D721Med (cell line): ENCODE measurements at regions not wholly inside any gene's neighbourhood (a gene's known extent, or its start where the extent isn't known, plus 50 kb on each side); places are given as distances from the start of the nearest gene placed in this dataset.

Source experiments
- DNase-seq: peaks from one replicate; pipeline ENCODE4 v3.0.0; 2011; ENCODE audit warnings: low spot score; ENCODE audit not compliant: insufficient read length
- FAIRE-seq: peaks from 2 replicates; lab custom pipeline; 2011; peaks lifted over from hg19 to GRCh38; lab: Jason Lieb, UNC
- CTCF ChIP-seq: IDR thresholded peaks from 2 replicates; pipeline ENCODE4 v1.5.1; 2012; ENCODE audit warnings: mild to moderate bottlenecking, control low read depth; ENCODE audit not compliant: insufficient read depth; ENCODE audit errors: missing control alignments

GRCh38 chr11:129590030-129590752 is 214.5 kb downstream of the BARX2 start:
- no peak for TF ChIP-seq CTCF
- DNase-seq: no peak
- no peak for FAIRE-seq

- no peak for TF ChIP-seq CTCF
- no peak for DNase-seq
- no peak for FAIRE-seq
Measured at GRCh38 chr11:129590753-129591475, 215.3 kb downstream of the BARX2 start.

- no peak for TF ChIP-seq CTCF
- FAIRE-seq: no peak
- no peak for DNase-seq
Measured at GRCh38 chr11:129591527-129591926, 215.9 kb downstream of the BARX2 start.

GRCh38 chr11:129592191-129592590 is 216.5 kb downstream of the BARX2 start:
- DNase-seq (no peak), FAIRE-seq (no peak)
- no peak for TF ChIP-seq CTCF

- TF ChIP-seq CTCF: no peak
- FAIRE-seq (no peak), DNase-seq (no peak)
Measured at GRCh38 chr11:129593098-129593497, 217.4 kb downstream of the BARX2 start.

GRCh38 chr11:129595038-129595962 is 219.7 kb downstream of the BARX2 start:
- FAIRE-seq (no peak), DNase-seq (no peak)
- TF ChIP-seq CTCF: no peak
